ENCODE measurements at regions not wholly inside any gene's neighbourhood (a gene's known extent, or its start where the extent isn't known, plus 50 kb on each side); places are given as distances from the start of the nearest gene placed in this dataset.

- DNase-seq (ENCODE audit: extremely low spot score, unreplicated experiment) = no peak
- H3K36me3 Mint-ChIP-seq = peaks cover 20% of the 10 kb centered on the region
- H3K27ac Mint-ChIP-seq = no peak overlapping the region
- no peaks in the 10 kb centered on the region for H3K27me3 Mint-ChIP-seq
- H3K4me3 Mint-ChIP-seq = no peak overlapping the region
- H3K4me1 Mint-ChIP-seq (ENCODE audit: unreplicated experiment) = peaks cover 18% of the 10 kb centered on the region
- H3K9me3 Mint-ChIP-seq = peaks cover 9% of the 10 kb centered on the region
- TF ChIP-seq, protein P1, sequence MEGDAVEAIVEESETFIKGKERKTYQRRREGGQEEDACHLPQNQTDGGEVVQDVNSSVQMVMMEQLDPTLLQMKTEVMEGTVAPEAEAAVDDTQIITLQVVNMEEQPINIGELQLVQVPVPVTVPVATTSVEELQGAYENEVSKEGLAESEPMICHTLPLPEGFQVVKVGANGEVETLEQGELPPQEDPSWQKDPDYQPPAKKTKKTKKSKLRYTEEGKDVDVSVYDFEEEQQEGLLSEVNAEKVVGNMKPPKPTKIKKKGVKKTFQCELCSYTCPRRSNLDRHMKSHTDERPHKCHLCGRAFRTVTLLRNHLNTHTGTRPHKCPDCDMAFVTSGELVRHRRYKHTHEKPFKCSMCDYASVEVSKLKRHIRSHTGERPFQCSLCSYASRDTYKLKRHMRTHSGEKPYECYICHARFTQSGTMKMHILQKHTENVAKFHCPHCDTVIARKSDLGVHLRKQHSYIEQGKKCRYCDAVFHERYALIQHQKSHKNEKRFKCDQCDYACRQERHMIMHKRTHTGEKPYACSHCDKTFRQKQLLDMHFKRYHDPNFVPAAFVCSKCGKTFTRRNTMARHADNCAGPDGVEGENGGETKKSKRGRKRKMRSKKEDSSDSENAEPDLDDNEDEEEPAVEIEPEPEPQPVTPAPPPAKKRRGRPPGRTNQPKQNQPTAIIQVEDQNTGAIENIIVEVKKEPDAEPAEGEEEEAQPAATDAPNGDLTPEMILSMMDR (conservative IDR thresholded peaks at IDR 0.05) = no peak
These were observed 78.5 kb upstream of the STK17B start for GRCh38 chr2:196249860-196250259.

DNA sequence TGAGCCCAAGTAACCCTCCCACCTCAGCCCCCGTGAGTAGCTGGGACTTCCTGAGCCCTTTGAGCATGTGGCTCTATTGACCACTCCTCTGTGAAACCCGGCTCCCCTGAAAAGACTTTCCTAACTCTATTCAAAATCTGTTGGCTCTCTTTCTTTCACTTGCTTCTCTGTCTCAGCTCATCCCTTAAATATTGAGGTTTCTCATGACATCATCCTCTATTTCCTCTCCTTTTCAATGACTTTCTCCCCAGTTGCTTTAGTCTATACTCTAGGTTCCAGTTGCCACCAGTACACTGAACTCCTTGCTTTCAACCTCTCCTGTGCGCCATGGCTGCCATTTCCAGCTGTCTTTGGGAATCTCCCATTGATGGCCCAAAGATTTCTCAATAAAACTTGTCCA, 79.8 kb upstream of the STK17B start:
- no peaks in the 10 kb centered on the region for H3K27me3 Mint-ChIP-seq
- H3K4me1 Mint-ChIP-seq (ENCODE audit: unreplicated experiment) = peaks cover 6% of the 10 kb centered on the region
- H3K9me3 Mint-ChIP-seq = peaks cover 6% of the 10 kb centered on the region
- TF ChIP-seq, protein P1 (conservative IDR thresholded peaks at IDR 0.05) = no peak
- DNase-seq (ENCODE audit: extremely low spot score, unreplicated experiment) = no peak
- H3K4me3 Mint-ChIP-seq = no peak overlapping the region
- peaks cover 18% of the 10 kb centered on the region for H3K36me3 Mint-ChIP-seq
- H3K27ac Mint-ChIP-seq = no peak overlapping the region

GRCh38 chr2:196252408-196253115, 81.2 kb upstream of the STK17B start:
- Mint-ChIP-seq H3K9me3 (peaks cover 6% of the 10 kb centered on the region), H3K4me3 (no peak overlapping the region), H3K4me1 (ENCODE audit: unreplicated experiment) (peaks cover 5% of the 10 kb centered on the region), H3K36me3 (peaks cover 22% of the 10 kb centered on the region), H3K27ac (no peak overlapping the region), H3K27me3 (no peaks in the 10 kb centered on the region)
- TF ChIP-seq, protein P1 (conservative IDR thresholded peaks at IDR 0.05) = no peak
- DNase-seq (ENCODE audit: extremely low spot score, unreplicated experiment) = no peak

DNA sequence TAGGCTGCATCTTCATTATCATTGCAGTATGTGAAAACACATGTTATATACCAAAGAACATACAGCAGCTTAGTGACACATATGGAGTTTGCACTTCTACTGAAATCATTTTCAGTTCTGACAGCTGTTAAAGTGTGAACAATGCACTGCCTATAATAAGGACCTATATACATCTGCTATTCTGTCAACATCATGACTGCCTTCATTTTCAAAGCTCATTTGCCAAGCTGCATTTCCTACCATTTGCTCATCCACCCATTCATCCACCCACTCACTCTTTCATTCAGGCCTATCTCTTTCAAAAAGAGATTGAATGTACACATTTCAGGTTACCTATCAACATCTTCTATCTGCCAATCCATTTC, 81.7 kb upstream of the STK17B start:
- H3K4me1 Mint-ChIP-seq (ENCODE audit: unreplicated experiment) = peaks cover 5% of the 10 kb centered on the region
- H3K36me3 Mint-ChIP-seq = peaks cover 22% of the 10 kb centered on the region
- H3K9me3 Mint-ChIP-seq = peaks cover 6% of the 10 kb centered on the region
- H3K27ac Mint-ChIP-seq = no peak overlapping the region
- H3K27me3 Mint-ChIP-seq = no peaks in the 10 kb centered on the region
- H3K4me3 Mint-ChIP-seq = no peak overlapping the region
- DNase-seq (ENCODE audit: extremely low spot score, unreplicated experiment) = no peak
- TF ChIP-seq, protein P1 (conservative IDR thresholded peaks at IDR 0.05) = no peak

GRCh38 chr2:196256585-196256984, 85.2 kb upstream of the STK17B start:
- H3K27me3 Mint-ChIP-seq = no peaks in the 10 kb centered on the region
- H3K4me1 Mint-ChIP-seq (ENCODE audit: unreplicated experiment) = peaks cover 10% of the 10 kb centered on the region
- H3K27ac Mint-ChIP-seq = no peak overlapping the region
- peaks cover 18% of the 10 kb centered on the region for H3K36me3 Mint-ChIP-seq
- H3K9me3 Mint-ChIP-seq = peaks cover 2% of the 10 kb centered on the region
- no peak overlapping the region for H3K4me3 Mint-ChIP-seq
- TF ChIP-seq, protein P1 (conservative IDR thresholded peaks at IDR 0.05) = no peak
- no peak for DNase-seq (ENCODE audit: extremely low spot score, unreplicated experiment)

All from type B pancreatic cell (in vitro differentiated cells).